Activated CD4-positive, alpha-beta T cell treated with anti-CD3 and anti-CD28 coated beads, Interleukin-2, amount 10 ng/mL, durations not matched to agents 7 days and 5 days (primary cell): ENCODE measurements at regions not wholly inside any gene's neighbourhood (a gene's known extent, or its start where the extent isn't known, plus 50 kb on each side); places are given as distances from the start of the nearest gene placed in this dataset.

Source experiments
- CTCF ChIA-PET: fragments of 350-600 bp; sonication (Branson Sonifier 250); formaldehyde crosslinking; loops from one replicate; lab custom pipeline; 2021; ENCODE audit warnings: antibody characterized with exemption; lab: Charles Lee
- POLR2A ChIA-PET: fragments of 350-600 bp; sonication (Branson Sonifier 250); formaldehyde crosslinking; loops from one replicate; lab custom pipeline; 2021; ENCODE audit warnings: antibody characterized with exemption; lab: Charles Lee
- DNase-seq: peaks from one replicate; pipeline ENCODE4 v3.0.0-alpha.2; 2020
- H3K27ac Mint-ChIP-seq: one replicate; pipeline ENCODE4 v1.8.0; 2021; ENCODE audit warnings: mild to moderate bottlenecking, moderate library complexity, mixed read lengths
- H3K27me3 Mint-ChIP-seq: one replicate; pipeline ENCODE4 v1.8.0; 2021; ENCODE audit warnings: mixed read lengths
- H3K36me3 Mint-ChIP-seq: one replicate; pipeline ENCODE4 v1.8.0; 2021; ENCODE audit warnings: low read depth, mixed read lengths
- H3K4me1 Mint-ChIP-seq: one replicate; pipeline ENCODE4 v1.8.0; 2021; ENCODE audit warnings: mixed read lengths
- H3K4me3 Mint-ChIP-seq: one replicate; pipeline ENCODE4 v1.8.0; 2021; ENCODE audit warnings: mild to moderate bottlenecking, moderate library complexity, mixed read lengths
- H3K9me3 Mint-ChIP-seq: one replicate; pipeline ENCODE4 v1.8.0; 2021; ENCODE audit warnings: mixed read lengths

- CTCF ChIA-PET, result no interaction called here
- POLR2A ChIA-PET, result no interaction called here
- Mint-ChIP-seq H3K27me3 (no peaks in the 10 kb centered on the region), H3K27ac (no peak overlapping the region), H3K4me1 (no peaks in the 10 kb centered on the region), H3K4me3 (no peak overlapping the region), H3K36me3 (no peaks in the 10 kb centered on the region), H3K9me3 (no peaks in the 10 kb centered on the region)
- no peak for DNase-seq
Observed at GRCh38 chr3:144051211-144051610, 79.6 kb downstream of the DIPK2A start.

GRCh38 chr3:144052275-144052674 lies 80.7 kb downstream of the DIPK2A start:
- H3K4me3 Mint-ChIP-seq, result no peak overlapping the region
- no peaks in the 10 kb centered on the region for H3K27me3 Mint-ChIP-seq
- ChIA-PET CTCF (no interaction called here), POLR2A (no interaction called here)
- no peak overlapping the region for H3K27ac Mint-ChIP-seq
- no peak for DNase-seq
- no peaks in the 10 kb centered on the region for H3K36me3 Mint-ChIP-seq
- no peaks in the 10 kb centered on the region for H3K9me3 Mint-ChIP-seq
- H3K4me1 Mint-ChIP-seq, result no peaks in the 10 kb centered on the region

GRCh38 chr3:144053121-144053520 lies 81.5 kb downstream of the DIPK2A start:
- Mint-ChIP-seq H3K27ac (no peak overlapping the region), H3K27me3 (no peaks in the 10 kb centered on the region), H3K9me3 (no peaks in the 10 kb centered on the region), H3K4me3 (no peak overlapping the region), H3K4me1 (no peaks in the 10 kb centered on the region), H3K36me3 (no peaks in the 10 kb centered on the region)
- POLR2A ChIA-PET, result no interaction called here
- CTCF ChIA-PET, result no interaction called here
- no peak for DNase-seq

GRCh38 chr3:144054766-144055165 lies 83.1 kb downstream of the DIPK2A start:
- no peaks in the 10 kb centered on the region for H3K9me3 Mint-ChIP-seq
- H3K36me3 Mint-ChIP-seq, result no peaks in the 10 kb centered on the region
- CTCF ChIA-PET, result no interaction called here
- DNase-seq, result no peak
- H3K27ac Mint-ChIP-seq, result no peak overlapping the region
- POLR2A ChIA-PET, result no interaction called here
- H3K27me3 Mint-ChIP-seq, result no peaks in the 10 kb centered on the region
- H3K4me1 Mint-ChIP-seq, result no peaks in the 10 kb centered on the region
- H3K4me3 Mint-ChIP-seq, result no peak overlapping the region

GRCh38 chr3:144055604-144056003 lies 84.0 kb downstream of the DIPK2A start:
- H3K9me3 Mint-ChIP-seq, result no peaks in the 10 kb centered on the region
- H3K36me3 Mint-ChIP-seq, result no peaks in the 10 kb centered on the region
- DNase-seq, result no peak
- H3K4me1 Mint-ChIP-seq, result no peaks in the 10 kb centered on the region
- H3K27ac Mint-ChIP-seq, result no peak overlapping the region
- POLR2A ChIA-PET, result no interaction called here
- no peak overlapping the region for H3K4me3 Mint-ChIP-seq
- no peaks in the 10 kb centered on the region for H3K27me3 Mint-ChIP-seq
- CTCF ChIA-PET, result no interaction called here

- Mint-ChIP-seq H3K36me3 (no peaks in the 10 kb centered on the region), H3K27me3 (no peaks in the 10 kb centered on the region), H3K27ac (no peak overlapping the region), H3K4me1 (no peaks in the 10 kb centered on the region), H3K9me3 (no peaks in the 10 kb centered on the region), H3K4me3 (no peak overlapping the region)
- ChIA-PET POLR2A (no interaction called here), CTCF (interaction anchor here (0.5 kb wide), 1 partner anchor 162 kb away, joined by 3 read pairs; no protein-coding TSS in a partner anchor)
- no peak for DNase-seq
Observed at GRCh38 chr3:144058713-144059112, 87.1 kb downstream of the DIPK2A start.

- Mint-ChIP-seq H3K4me1 (no peaks in the 10 kb centered on the region), H3K9me3 (no peaks in the 10 kb centered on the region), H3K27ac (no peak overlapping the region), H3K4me3 (no peak overlapping the region), H3K36me3 (no peaks in the 10 kb centered on the region), H3K27me3 (no peaks in the 10 kb centered on the region)
- DNase-seq, result no peak
- POLR2A ChIA-PET, result no interaction called here
- CTCF ChIA-PET, result no interaction called here
Observed at GRCh38 chr3:144059481-144059880, 87.9 kb downstream of the DIPK2A start.

- Mint-ChIP-seq H3K27ac (no peak overlapping the region), H3K27me3 (no peaks in the 10 kb centered on the region), H3K4me3 (no peak overlapping the region), H3K9me3 (no peaks in the 10 kb centered on the region), H3K4me1 (no peaks in the 10 kb centered on the region), H3K36me3 (no peaks in the 10 kb centered on the region)
- DNase-seq, result no peak
- POLR2A ChIA-PET, result no interaction called here
- CTCF ChIA-PET, result no interaction called here
Observed at GRCh38 chr3:144060881-144061280, 89.3 kb downstream of the DIPK2A start.

GRCh38 chr3:144063306-144063705 lies 91.7 kb downstream of the DIPK2A start:
- Mint-ChIP-seq H3K27ac (no peak overlapping the region), H3K27me3 (no peaks in the 10 kb centered on the region), H3K4me1 (no peaks in the 10 kb centered on the region), H3K9me3 (no peaks in the 10 kb centered on the region), H3K4me3 (no peak overlapping the region), H3K36me3 (no peaks in the 10 kb centered on the region)
- DNase-seq, result no peak
- POLR2A ChIA-PET, result no interaction called here
- CTCF ChIA-PET, result no interaction called here

GRCh38 chr3:144067059-144067458 lies 95.4 kb downstream of the DIPK2A start:
- H3K4me1 Mint-ChIP-seq, result no peaks in the 10 kb centered on the region
- H3K27me3 Mint-ChIP-seq, result no peaks in the 10 kb centered on the region
- ChIA-PET POLR2A (no interaction called here), CTCF (no interaction called here)
- no peak overlapping the region for H3K27ac Mint-ChIP-seq
- no peak overlapping the region for H3K4me3 Mint-ChIP-seq
- DNase-seq, result no peak
- H3K9me3 Mint-ChIP-seq, result peaks cover 7% of the 10 kb centered on the region
- H3K36me3 Mint-ChIP-seq, result no peaks in the 10 kb centered on the region

GRCh38 chr3:144073698-144074097 lies 102.1 kb downstream of the DIPK2A start:
- H3K4me3 Mint-ChIP-seq, result no peak overlapping the region
- H3K27ac Mint-ChIP-seq, result no peak overlapping the region
- no peaks in the 10 kb centered on the region for H3K36me3 Mint-ChIP-seq
- no peaks in the 10 kb centered on the region for H3K4me1 Mint-ChIP-seq
- ChIA-PET POLR2A (no interaction called here), CTCF (no interaction called here)
- no peak for DNase-seq
- peaks cover 11% of the 10 kb centered on the region for H3K9me3 Mint-ChIP-seq
- peaks cover 5% of the 10 kb centered on the region for H3K27me3 Mint-ChIP-seq

- DNase-seq, result no peak
- no peak overlapping the region for H3K27ac Mint-ChIP-seq
- H3K4me3 Mint-ChIP-seq, result no peak overlapping the region
- H3K4me1 Mint-ChIP-seq, result no peaks in the 10 kb centered on the region
- H3K27me3 Mint-ChIP-seq, result peaks cover 11% of the 10 kb centered on the region
- POLR2A ChIA-PET, result no interaction called here
- CTCF ChIA-PET, result no interaction called here
- no peaks in the 10 kb centered on the region for H3K9me3 Mint-ChIP-seq
- no peaks in the 10 kb centered on the region for H3K36me3 Mint-ChIP-seq
Observed at GRCh38 chr3:144079634-144080033, 108.0 kb downstream of the DIPK2A start.

- Mint-ChIP-seq H3K9me3 (no peaks in the 10 kb centered on the region), H3K4me3 (no peak overlapping the region), H3K27me3 (peaks cover 11% of the 10 kb centered on the region), H3K4me1 (no peaks in the 10 kb centered on the region), H3K27ac (no peak overlapping the region), H3K36me3 (no peaks in the 10 kb centered on the region)
- POLR2A ChIA-PET, result no interaction called here
- no peak for DNase-seq
- CTCF ChIA-PET, result no interaction called here
Observed at GRCh38 chr3:144084929-144085328, 113.3 kb downstream of the DIPK2A start.

- peaks cover 10% of the 10 kb centered on the region for H3K27me3 Mint-ChIP-seq
- ChIA-PET CTCF (no interaction called here), POLR2A (no interaction called here)
- H3K9me3 Mint-ChIP-seq, result no peaks in the 10 kb centered on the region
- no peak for DNase-seq
- no peaks in the 10 kb centered on the region for H3K36me3 Mint-ChIP-seq
- H3K4me3 Mint-ChIP-seq, result no peak overlapping the region
- no peaks in the 10 kb centered on the region for H3K4me1 Mint-ChIP-seq
- H3K27ac Mint-ChIP-seq, result no peak overlapping the region
Observed at GRCh38 chr3:144085964-144086363, 114.3 kb downstream of the DIPK2A start.
